ENCODE measurements at regions not wholly inside any gene's neighbourhood (a gene's known extent, or its start where the extent isn't known, plus 50 kb on each side); places are given as distances from the start of the nearest gene placed in this dataset.

- Mint-ChIP-seq H3K4me1 (no peaks in the 10 kb centered on the region), H3K4me3 (no peak overlapping the region), H3K27me3 (no peaks in the 10 kb centered on the region), H3K27ac (no peak overlapping the region), H3K36me3 (no peaks in the 10 kb centered on the region), H3K9me3 (peaks cover 1% of the 10 kb centered on the region)
- ATAC-seq (ENCODE audit: low read depth) (no peak), DNase-seq (ENCODE audit: low spot score in 2 of 2) (no peak)
These were observed 610.4 kb upstream of the SLC8A1 start for GRCh38 chr2:41062336-41062735.

DNA sequence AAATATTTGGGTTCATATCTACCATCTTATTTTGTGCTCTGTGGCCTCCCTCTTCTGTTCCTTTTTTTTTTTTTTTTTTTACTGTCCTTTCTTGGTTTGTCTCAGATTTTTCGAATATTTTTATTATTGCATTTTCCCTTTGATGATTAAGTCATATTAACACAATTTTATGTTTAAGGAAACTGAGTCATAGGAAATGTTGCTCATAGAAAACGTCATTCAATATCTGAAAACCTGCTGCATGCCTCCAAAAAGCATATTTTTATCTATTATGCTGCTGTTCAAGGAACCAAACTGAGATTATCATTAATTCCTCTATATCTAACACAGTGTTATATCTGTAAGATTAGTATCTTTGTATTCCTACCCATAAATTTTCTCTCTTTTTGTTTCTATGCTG lies 614.3 kb upstream of the SLC8A1 start:
- no peak for ATAC-seq (ENCODE audit: low read depth)

GRCh38 chr2:41068740-41069139 lies 616.9 kb upstream of the SLC8A1 start:
- ATAC-seq (ENCODE audit: low read depth) (no peak), DNase-seq (ENCODE audit: low spot score in 2 of 2) (no peak)
- Mint-ChIP-seq H3K9me3 (peaks cover 2% of the 10 kb centered on the region), H3K27me3 (no peaks in the 10 kb centered on the region), H3K4me1 (no peaks in the 10 kb centered on the region), H3K4me3 (no peak overlapping the region), H3K36me3 (no peaks in the 10 kb centered on the region), H3K27ac (no peak overlapping the region)

More for the DNA sequence above, 614.3 kb upstream of the SLC8A1 start:
- no peaks in the 10 kb centered on the region for H3K27me3 Mint-ChIP-seq
- no peak overlapping the region for H3K4me3 Mint-ChIP-seq
- no peaks in the 10 kb centered on the region for H3K4me1 Mint-ChIP-seq
- H3K36me3 Mint-ChIP-seq, result no peaks in the 10 kb centered on the region
- peaks cover 1% of the 10 kb centered on the region for H3K9me3 Mint-ChIP-seq
- no peak for DNase-seq (ENCODE audit: low spot score in 2 of 2)
- H3K27ac Mint-ChIP-seq, result no peak overlapping the region

- no peak for ATAC-seq (ENCODE audit: low read depth)
- no peak for DNase-seq (ENCODE audit: low spot score in 2 of 2)
- Mint-ChIP-seq H3K27ac (no peak overlapping the region), H3K27me3 (no peaks in the 10 kb centered on the region), H3K4me1 (no peaks in the 10 kb centered on the region), H3K36me3 (no peaks in the 10 kb centered on the region), H3K9me3 (no peaks in the 10 kb centered on the region), H3K4me3 (no peak overlapping the region)
These were observed 626.5 kb upstream of the SLC8A1 start for GRCh38 chr2:41078341-41078740.

DNA sequence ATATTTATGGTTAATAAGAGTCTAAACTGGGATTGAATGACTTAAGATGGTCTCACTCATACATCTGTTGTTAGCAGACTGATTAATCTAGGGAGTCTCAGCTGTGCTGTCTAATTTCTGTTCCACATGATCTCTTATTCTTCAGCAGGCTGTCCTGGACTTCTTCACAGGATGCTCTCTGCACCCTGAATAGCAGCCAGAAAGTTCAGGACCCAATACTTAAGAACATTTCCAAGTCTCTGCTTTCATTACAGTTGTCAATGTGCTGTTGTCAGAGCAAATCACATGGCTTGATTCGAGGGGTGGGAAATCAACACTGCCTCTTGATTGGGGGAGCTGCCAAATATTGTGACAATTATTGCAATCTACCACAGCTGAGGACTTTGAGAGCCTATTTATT lies 627.1 kb upstream of the SLC8A1 start:
- DNase-seq (ENCODE audit: low spot score in 2 of 2), result no peak
- no peak for ATAC-seq (ENCODE audit: low read depth)
- H3K36me3 Mint-ChIP-seq, result no peaks in the 10 kb centered on the region
- H3K27ac Mint-ChIP-seq, result no peak overlapping the region
- H3K27me3 Mint-ChIP-seq, result no peaks in the 10 kb centered on the region
- H3K4me3 Mint-ChIP-seq, result no peak overlapping the region
- no peaks in the 10 kb centered on the region for H3K9me3 Mint-ChIP-seq
- no peaks in the 10 kb centered on the region for H3K4me1 Mint-ChIP-seq

GRCh38 chr2:41084321-41084720 lies 632.4 kb upstream of the SLC8A1 start:
- DNase-seq (ENCODE audit: low spot score in 2 of 2), result no peak
- Mint-ChIP-seq H3K27me3 (no peaks in the 10 kb centered on the region), H3K9me3 (peaks cover 1% of the 10 kb centered on the region), H3K4me1 (no peaks in the 10 kb centered on the region), H3K27ac (no peak overlapping the region), H3K4me3 (no peak overlapping the region), H3K36me3 (no peaks in the 10 kb centered on the region)
- no peak for ATAC-seq (ENCODE audit: low read depth)

GRCh38 chr2:41087946-41088345 lies 636.1 kb upstream of the SLC8A1 start:
- H3K4me1 Mint-ChIP-seq, result no peaks in the 10 kb centered on the region
- H3K36me3 Mint-ChIP-seq, result no peaks in the 10 kb centered on the region
- no peak for ATAC-seq (ENCODE audit: low read depth)
- DNase-seq (ENCODE audit: low spot score in 2 of 2), result no peak
- peaks cover 2% of the 10 kb centered on the region for H3K9me3 Mint-ChIP-seq
- H3K4me3 Mint-ChIP-seq, result no peak overlapping the region
- no peak overlapping the region for H3K27ac Mint-ChIP-seq
- no peaks in the 10 kb centered on the region for H3K27me3 Mint-ChIP-seq

DNA sequence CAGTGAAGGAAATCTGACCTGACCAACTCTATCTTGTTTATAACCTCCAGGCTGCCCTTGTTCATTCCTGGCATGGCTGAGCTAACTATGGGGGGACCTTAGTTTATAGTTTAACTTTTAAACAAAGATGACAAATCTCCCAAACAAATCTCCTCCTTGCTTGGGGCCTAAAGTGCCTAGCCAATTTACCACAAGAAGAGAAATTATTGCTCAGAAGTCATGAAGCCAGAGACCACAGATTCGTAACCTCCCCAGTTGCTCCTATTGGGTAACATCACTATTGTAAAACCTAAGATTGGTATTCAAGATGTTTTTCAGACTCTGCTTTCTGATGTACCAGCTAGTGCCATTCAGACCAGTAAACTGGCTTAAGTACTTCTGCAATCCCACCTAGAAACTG lies 649.4 kb upstream of the SLC8A1 start:
- Mint-ChIP-seq H3K27me3 (no peaks in the 10 kb centered on the region), H3K4me1 (no peaks in the 10 kb centered on the region), H3K9me3 (peaks cover 1% of the 10 kb centered on the region), H3K36me3 (no peaks in the 10 kb centered on the region), H3K27ac (no peak overlapping the region), H3K4me3 (no peak overlapping the region)
- DNase-seq (ENCODE audit: low spot score in 2 of 2) (no peak), ATAC-seq (ENCODE audit: low read depth) (no peak)

DNA sequence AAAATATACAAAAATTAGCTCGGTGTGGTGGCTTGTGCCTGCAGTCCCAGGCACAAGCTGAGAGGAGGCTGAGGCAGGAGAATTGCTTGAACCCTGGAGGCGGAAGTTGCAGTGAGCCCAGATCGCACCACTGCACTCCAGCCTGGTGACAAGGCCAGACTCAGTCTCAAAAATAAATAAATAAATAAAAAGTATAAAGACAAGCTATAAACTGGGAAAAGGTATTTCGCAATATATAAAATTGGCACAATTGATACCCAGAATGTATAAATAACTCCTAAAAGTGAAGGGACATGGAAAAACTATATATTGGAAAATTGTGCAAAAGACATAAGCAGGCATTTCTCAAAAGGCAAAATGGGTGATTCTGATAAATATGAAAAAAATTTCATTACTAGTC lies 657.9 kb upstream of the SLC8A1 start:
- Mint-ChIP-seq H3K4me3 (no peak overlapping the region), H3K36me3 (no peaks in the 10 kb centered on the region), H3K9me3 (peaks cover 6% of the 10 kb centered on the region), H3K27ac (no peak overlapping the region), H3K27me3 (no peaks in the 10 kb centered on the region), H3K4me1 (no peaks in the 10 kb centered on the region)
- ATAC-seq (ENCODE audit: low read depth) (no peak), DNase-seq (ENCODE audit: low spot score in 2 of 2) (no peak)

- Mint-ChIP-seq H3K27me3 (no peaks in the 10 kb centered on the region), H3K27ac (no peak overlapping the region), H3K9me3 (peaks cover 6% of the 10 kb centered on the region), H3K4me3 (no peak overlapping the region), H3K4me1 (no peaks in the 10 kb centered on the region), H3K36me3 (no peaks in the 10 kb centered on the region)
- ATAC-seq (ENCODE audit: low read depth) (no peak), DNase-seq (ENCODE audit: low spot score in 2 of 2) (no peak)
These were observed 660.1 kb upstream of the SLC8A1 start for GRCh38 chr2:41111836-41112627.

DNA sequence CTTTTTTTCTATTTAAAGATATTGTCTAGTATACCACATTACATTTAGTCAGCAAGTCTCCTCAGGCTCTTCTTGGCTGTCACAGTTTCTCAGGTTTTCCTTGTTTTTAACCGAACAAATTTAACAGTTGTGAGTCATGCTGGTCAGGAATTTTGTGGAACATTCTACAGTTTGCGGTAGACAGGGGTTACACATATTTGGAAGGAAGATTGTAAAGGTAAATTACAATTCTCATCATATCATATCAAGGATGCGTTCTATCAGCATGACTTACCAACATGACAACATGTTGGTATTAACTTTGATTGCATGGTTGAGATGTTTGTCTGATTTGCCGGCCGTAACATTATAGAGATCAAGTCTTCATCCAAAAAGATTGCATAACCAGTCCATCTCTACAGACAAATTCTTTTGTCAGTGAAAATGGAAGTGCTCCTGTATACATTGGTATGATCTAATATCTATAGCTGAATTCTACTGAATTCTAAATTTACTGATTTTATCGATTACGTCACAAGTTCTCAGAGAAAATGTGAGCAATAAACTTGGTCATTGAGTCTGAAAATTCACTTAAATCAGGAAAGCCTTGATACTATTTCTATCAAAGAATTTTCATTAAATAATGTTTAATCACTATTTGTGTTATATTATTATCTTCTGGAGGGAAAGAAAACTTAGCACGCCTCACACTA lies 664.4 kb upstream of the SLC8A1 start:
- no peaks in the 10 kb centered on the region for H3K4me1 Mint-ChIP-seq
- no peaks in the 10 kb centered on the region for H3K27me3 Mint-ChIP-seq
- H3K36me3 Mint-ChIP-seq, result no peaks in the 10 kb centered on the region
- H3K4me3 Mint-ChIP-seq, result no peak overlapping the region
- ATAC-seq (ENCODE audit: low read depth) (no peak), DNase-seq (ENCODE audit: low spot score in 2 of 2) (no peak)
- peaks cover 6% of the 10 kb centered on the region for H3K9me3 Mint-ChIP-seq
- H3K27ac Mint-ChIP-seq, result no peak overlapping the region

DNA sequence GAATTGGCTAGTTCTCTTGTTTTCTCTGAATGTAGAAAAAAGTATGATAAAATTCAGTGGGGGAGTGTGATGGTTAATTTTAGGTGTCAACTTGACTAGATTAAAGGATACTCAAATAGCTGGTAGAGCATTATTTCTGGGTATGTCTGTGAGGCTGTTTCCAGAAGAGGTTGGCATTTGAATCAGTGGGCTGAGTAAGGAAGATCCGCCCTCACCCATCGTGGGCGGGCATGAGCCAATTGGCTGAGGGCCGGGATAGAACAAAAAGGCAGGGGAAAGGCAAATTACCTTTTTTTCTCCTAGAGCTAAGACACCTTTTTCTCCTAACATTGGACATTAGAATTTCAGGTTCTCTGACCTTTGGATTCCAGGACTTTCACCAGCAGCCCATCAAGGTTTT lies 667.6 kb upstream of the SLC8A1 start:
- DNase-seq (ENCODE audit: low spot score in 2 of 2) (no peak), ATAC-seq (ENCODE audit: low read depth) (no peak)
- Mint-ChIP-seq H3K4me3 (no peak overlapping the region), H3K4me1 (no peaks in the 10 kb centered on the region), H3K27ac (no peak overlapping the region), H3K9me3 (no peaks in the 10 kb centered on the region), H3K27me3 (no peaks in the 10 kb centered on the region), H3K36me3 (no peaks in the 10 kb centered on the region)

DNA sequence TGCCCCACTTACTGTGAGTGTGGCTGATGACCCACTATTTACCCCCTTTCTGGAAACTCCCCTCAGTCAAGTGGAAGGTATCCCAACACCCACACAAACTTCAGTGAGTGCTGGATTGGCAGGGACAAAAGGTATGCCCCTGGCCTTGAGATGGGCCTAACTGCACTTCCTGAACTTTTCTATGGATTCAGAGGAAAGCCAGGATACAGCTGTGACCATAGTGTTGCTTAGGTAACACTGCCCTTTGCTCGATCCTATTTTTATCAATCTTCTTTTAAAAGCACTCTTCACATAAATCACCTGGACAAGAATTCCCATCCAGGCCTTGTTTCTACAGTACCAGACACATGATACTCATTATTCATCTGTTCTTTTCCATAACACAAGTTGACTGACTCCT lies 671.5 kb upstream of the SLC8A1 start:
- H3K27ac Mint-ChIP-seq, result no peak overlapping the region
- peaks cover 1% of the 10 kb centered on the region for H3K9me3 Mint-ChIP-seq
- no peak overlapping the region for H3K4me3 Mint-ChIP-seq
- no peaks in the 10 kb centered on the region for H3K27me3 Mint-ChIP-seq
- no peak for DNase-seq (ENCODE audit: low spot score in 2 of 2)
- H3K4me1 Mint-ChIP-seq, result no peaks in the 10 kb centered on the region
- no peak for ATAC-seq (ENCODE audit: low read depth)
- no peaks in the 10 kb centered on the region for H3K36me3 Mint-ChIP-seq

DNA sequence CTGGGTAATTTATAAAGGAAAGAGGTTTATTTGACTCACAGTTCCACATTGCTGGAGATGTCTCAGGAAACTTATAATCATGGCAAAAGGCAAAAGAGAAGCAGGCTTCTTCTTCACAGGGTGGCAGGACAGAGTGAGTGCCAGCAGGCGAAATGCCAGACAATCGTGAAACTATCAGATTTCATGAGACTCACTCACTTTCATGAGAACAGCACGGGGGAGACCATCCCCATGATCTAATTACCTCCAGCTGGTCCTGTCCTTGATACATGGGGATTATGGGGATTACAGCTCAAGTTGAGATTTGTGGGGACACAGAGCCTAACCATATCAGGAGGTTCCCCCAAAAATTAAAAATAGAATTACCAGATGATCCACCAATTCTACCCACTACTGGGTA lies 675.5 kb upstream of the SLC8A1 start:
- Mint-ChIP-seq H3K27me3 (no peaks in the 10 kb centered on the region), H3K27ac (no peak overlapping the region), H3K4me3 (no peak overlapping the region), H3K36me3 (no peaks in the 10 kb centered on the region), H3K9me3 (peaks cover 1% of the 10 kb centered on the region), H3K4me1 (no peaks in the 10 kb centered on the region)
- ATAC-seq (ENCODE audit: low read depth) (no peak), DNase-seq (ENCODE audit: low spot score in 2 of 2) (no peak)

DNA sequence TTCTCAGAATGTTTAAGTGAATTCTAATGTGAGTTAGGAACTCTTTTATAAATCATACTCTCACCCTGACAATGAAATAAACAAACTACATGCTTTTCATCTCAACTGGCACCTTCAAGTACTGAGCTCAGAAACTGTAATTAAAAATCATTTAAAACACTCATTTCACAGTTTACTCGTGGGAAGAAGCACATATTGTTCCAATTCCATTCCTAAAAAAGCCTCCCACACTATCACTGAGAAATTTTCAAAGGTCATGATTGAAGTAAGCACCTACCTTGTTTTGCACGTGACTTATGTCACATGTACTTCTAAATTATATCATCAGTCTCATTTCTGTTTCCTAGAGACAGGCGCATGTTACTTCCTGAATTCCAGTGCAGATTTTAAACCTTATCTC lies 678.1 kb upstream of the SLC8A1 start:
- H3K27ac Mint-ChIP-seq, result no peak overlapping the region
- H3K27me3 Mint-ChIP-seq, result no peaks in the 10 kb centered on the region
- no peak for ATAC-seq (ENCODE audit: low read depth)
- no peaks in the 10 kb centered on the region for H3K4me1 Mint-ChIP-seq
- H3K4me3 Mint-ChIP-seq, result no peak overlapping the region
- DNase-seq (ENCODE audit: low spot score in 2 of 2), result no peak
- H3K36me3 Mint-ChIP-seq, result no peaks in the 10 kb centered on the region
- H3K9me3 Mint-ChIP-seq, result peaks cover 1% of the 10 kb centered on the region

Data from memory B cell (primary cell).